ENCODE measurements at regions not wholly inside any gene's neighbourhood (a gene's known extent, or its start where the extent isn't known, plus 50 kb on each side); places are given as distances from the start of the nearest gene placed in this dataset.
A peak's percentile ranks its signal among the peaks of the same experiment; 100 is the strongest.

DNA sequence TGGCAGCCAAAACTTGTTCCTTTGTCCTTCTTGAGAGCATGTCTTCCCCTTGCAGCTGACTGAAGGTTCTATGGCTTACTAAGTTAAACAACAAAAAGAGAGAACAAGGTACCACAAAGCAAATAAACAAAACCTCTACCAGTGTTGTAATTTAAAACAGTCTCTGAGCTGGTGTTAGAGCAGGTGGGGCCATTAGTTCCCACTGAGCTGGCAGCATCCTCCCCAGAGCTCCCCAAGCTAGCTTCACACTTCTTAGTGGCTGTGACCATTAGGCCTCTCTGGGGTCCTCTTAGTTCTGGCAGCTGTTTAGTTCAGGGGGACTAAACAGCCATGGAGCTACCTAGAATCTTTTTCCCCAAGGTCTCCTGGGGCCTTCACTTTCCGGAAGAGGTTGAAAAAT is 128.6 kb upstream of the ELL2 start:
- DNase-seq (ENCODE audit: low read depth), result no peak
- TF ChIP-seq, protein P1, sequence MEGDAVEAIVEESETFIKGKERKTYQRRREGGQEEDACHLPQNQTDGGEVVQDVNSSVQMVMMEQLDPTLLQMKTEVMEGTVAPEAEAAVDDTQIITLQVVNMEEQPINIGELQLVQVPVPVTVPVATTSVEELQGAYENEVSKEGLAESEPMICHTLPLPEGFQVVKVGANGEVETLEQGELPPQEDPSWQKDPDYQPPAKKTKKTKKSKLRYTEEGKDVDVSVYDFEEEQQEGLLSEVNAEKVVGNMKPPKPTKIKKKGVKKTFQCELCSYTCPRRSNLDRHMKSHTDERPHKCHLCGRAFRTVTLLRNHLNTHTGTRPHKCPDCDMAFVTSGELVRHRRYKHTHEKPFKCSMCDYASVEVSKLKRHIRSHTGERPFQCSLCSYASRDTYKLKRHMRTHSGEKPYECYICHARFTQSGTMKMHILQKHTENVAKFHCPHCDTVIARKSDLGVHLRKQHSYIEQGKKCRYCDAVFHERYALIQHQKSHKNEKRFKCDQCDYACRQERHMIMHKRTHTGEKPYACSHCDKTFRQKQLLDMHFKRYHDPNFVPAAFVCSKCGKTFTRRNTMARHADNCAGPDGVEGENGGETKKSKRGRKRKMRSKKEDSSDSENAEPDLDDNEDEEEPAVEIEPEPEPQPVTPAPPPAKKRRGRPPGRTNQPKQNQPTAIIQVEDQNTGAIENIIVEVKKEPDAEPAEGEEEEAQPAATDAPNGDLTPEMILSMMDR (IDR thresholded peaks at IDR 0.05; ENCODE audit: low read length, missing control alignments), result no peak
- H3K4me3 ChIP-seq (replicated peaks; ENCODE audit: low read depth, low read length), result no peak overlapping the region

DNA sequence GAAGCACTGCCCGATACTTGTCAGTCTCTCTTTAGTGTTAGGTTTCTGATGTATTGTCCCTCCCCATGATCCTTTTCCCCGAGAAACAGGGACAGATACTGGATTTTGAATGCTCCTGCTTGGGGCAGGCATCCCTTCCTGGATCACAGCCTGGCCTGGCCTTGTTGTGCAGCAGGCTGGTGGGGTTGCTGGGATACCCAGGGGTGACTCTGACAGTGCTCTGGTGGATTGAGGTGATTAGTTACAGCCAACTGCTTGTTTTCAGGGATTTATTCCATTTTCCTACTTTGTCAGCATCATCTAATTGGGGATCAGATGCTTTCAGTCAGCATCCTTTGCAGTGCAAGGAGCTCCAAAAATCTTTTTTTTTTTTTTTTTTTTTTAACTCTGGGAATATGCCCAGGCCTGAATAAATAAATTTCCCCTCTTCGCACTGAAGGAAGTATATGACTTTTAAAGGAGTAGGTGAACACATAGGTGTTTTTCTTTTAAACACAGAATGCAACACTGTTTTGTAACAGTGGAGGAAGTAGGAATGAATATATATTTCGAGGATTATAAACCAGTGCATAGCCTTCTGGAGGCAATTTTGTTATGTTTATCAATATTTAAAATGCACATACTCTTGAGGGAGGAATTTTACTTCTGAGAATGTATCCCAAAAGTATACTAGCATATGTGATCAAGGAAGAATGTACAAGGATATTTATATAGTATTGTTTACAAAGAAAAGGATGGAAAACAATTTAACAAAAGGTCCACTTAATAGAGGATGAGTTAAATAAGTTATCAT is 127.3 kb upstream of the ELL2 start:
- TF ChIP-seq, protein P1 (IDR thresholded peaks at IDR 0.05; ENCODE audit: low read length, missing control alignments), result no peak
- DNase-seq (ENCODE audit: low read depth), result no peak
- H3K4me3 ChIP-seq (replicated peaks; ENCODE audit: low read depth, low read length), result no peak overlapping the region

DNA sequence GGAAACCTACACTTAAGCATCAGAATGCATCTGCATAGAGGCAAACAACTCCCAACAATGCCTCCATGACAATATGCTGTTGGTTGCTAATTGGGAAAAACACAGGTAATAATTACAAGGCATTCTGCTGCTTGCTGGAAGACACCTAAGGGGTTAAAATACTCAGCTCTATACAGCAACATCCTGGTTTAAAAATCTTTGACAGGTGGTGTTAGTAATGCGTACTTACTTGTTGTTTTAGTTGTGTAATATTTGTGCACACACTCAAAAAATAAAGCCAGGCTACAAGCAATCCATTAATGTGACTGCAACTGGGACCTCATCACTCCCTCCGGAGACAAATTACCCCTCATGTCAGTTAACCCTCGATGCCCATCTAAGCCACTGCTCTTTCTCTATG is 126.3 kb upstream of the ELL2 start:
- TF ChIP-seq, protein P1 (IDR thresholded peaks at IDR 0.05; ENCODE audit: low read length, missing control alignments), result no peak
- DNase-seq (ENCODE audit: low read depth), result no peak
- no peak overlapping the region for H3K4me3 ChIP-seq (replicated peaks; ENCODE audit: low read depth, low read length)

DNA sequence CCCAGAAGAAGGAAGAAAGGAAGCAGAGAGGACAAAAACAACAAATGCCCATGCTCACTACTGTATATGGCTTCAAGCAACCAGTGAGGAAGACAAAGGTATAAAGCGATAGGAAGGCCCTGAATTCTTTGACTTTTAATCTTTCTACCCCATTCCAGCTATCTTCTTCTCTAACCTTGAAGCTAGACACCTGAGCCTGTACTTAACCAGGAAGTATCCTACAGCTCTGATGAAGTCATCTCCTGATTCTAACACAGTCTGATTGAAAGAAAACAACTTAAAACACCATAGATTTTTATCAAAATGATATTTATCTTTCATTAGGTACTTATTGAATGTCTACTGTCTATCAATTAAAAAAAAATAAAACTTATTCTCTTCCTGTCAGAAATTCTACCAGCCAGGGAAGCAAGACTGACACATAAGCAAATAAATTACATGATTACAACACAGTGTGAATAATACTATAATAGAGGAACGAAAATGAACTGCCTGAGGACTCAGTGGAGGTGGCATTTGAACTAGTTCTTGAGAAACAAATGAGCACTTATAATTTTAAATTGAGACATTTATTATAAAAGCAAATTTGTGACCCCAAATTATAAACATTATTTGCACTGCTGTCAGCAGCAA is 123.3 kb upstream of the ELL2 start:
- TF ChIP-seq, protein P1 (IDR thresholded peaks at IDR 0.05; ENCODE audit: low read length, missing control alignments), result no peak
- no peak overlapping the region for H3K4me3 ChIP-seq (replicated peaks; ENCODE audit: low read depth, low read length)
- DNase-seq (ENCODE audit: low read depth), result no peak

GRCh38 chr5:96083361-96083881 is 121.8 kb upstream of the ELL2 start:
- TF ChIP-seq, protein P1 (IDR thresholded peaks at IDR 0.05; ENCODE audit: low read length, missing control alignments), result no peak
- no peak for DNase-seq (ENCODE audit: low read depth)

DNA sequence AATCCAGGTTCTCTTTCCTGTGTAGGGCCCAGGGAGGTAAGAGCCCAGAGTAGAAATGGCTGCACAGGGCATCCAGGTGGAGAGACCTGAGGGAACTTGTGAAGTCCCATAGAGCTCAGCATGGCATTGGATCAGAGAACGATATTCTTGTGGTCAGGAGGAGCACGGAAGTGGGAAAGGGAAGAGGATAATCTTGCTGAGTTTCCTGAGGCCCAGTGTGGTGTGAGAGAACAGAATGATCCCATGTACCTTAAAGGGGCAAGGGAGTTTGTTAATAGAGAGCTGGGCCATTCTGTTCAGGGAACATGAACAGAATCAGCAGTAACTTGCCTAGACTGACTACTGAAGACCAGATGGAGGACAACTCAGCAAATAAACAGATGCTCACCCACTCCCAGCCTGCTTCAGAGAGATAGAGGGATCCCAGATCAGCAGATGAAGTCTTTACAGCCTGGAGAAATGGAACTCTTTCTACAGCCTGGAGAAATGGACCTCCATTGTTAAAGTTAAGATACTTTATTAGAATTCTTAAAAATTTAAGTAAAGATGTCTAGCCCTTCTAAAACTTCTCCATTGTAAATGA is 119.7 kb upstream of the ELL2 start:
- peak; percentile 40 for DNase-seq (ENCODE audit: low read depth)
- no peak overlapping the region for H3K4me3 ChIP-seq (replicated peaks; ENCODE audit: low read depth, low read length)

More at GRCh38 chr5:96083361-96083881, 121.8 kb upstream of the ELL2 start:
- H3K4me3 ChIP-seq (replicated peaks; ENCODE audit: low read depth, low read length), result no peak overlapping the region

More for the DNA sequence above, 119.7 kb upstream of the ELL2 start:
- TF ChIP-seq, protein P1 (IDR thresholded peaks at IDR 0.05; ENCODE audit: low read length, missing control alignments), result no peak

Data from fibroblast of pulmonary artery (primary cell).